ENCODE measurements at regions not wholly inside any gene's neighbourhood (a gene's known extent, or its start where the extent isn't known, plus 50 kb on each side); places are given as distances from the start of the nearest gene placed in this dataset.

DNA sequence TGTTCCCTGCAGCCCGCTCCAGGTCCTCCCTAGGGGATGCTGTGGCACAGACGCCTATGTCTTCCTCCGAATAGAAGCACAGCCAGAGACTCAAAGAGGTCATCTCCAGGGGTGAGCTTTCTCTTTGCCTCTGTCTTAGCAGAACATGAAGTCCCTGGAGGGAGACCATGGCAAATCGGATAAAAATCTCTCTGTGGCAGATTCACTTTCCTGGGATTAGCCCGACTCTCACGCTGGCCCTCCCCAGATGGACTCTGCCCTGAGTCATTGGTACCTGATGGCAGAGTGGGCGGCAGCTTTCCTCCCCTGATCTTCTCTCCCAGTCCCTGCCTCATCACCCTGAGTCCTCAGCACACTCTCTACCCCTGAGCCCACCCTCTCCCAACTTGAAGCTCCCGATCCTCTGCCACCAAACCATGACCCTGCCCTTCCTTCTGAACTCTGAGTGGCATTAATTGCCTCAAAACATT, 58.0 kb upstream of the CCDC167 start:
- Histone ChIP-seq H3K4me3 (ENCODE audit: low read length in 3 of 3) (no peak overlapping the region), H3K27ac (ENCODE audit: low read depth, low read length) (no peak overlapping the region), H3K27me3 (ENCODE audit: control insufficient read depth in 3 of 3, insufficient read depth in 3 of 3, low read length in 3 of 3) (peaks cover 26 to 30% (median 29%) of the 10 kb centered on the region in 3 donors), H3K9ac (ENCODE audit: low read depth in 1 of 3, low read length in 3 of 3) (no peak overlapping the region), H3K4me1 (ENCODE audit: control insufficient read depth in 3 of 3, insufficient read depth in 3 of 3, low read length in 3 of 3) (no peaks in the 10 kb centered on the region), H3K9me3 (ENCODE audit: control insufficient read depth in 3 of 3, low read length in 3 of 3) (no peaks in the 10 kb centered on the region), H3K36me3 (ENCODE audit: control insufficient read depth in 3 of 3, insufficient read depth in 3 of 3, low read length in 3 of 3) (no peaks in the 10 kb centered on the region)

GRCh38 chr6:37556881-37557644, 57.4 kb upstream of the CCDC167 start:
- no peak overlapping the region for H3K27ac ChIP-seq (ENCODE audit: low read depth, low read length)
- no peaks in the 10 kb centered on the region for H3K4me1 ChIP-seq (ENCODE audit: control insufficient read depth in 3 of 3, insufficient read depth in 3 of 3, low read length in 3 of 3)
- H3K9me3 ChIP-seq (ENCODE audit: control insufficient read depth in 3 of 3, low read length in 3 of 3), result no peaks in the 10 kb centered on the region
- no peak overlapping the region for H3K4me3 ChIP-seq (ENCODE audit: low read length in 3 of 3)
- H3K27me3 ChIP-seq (ENCODE audit: control insufficient read depth in 3 of 3, insufficient read depth in 3 of 3, low read length in 3 of 3), result peaks cover 26 to 30% (median 29%) of the 10 kb centered on the region in 3 donors
- no peak overlapping the region for H3K9ac ChIP-seq (ENCODE audit: low read depth in 1 of 3, low read length in 3 of 3)
- no peaks in the 10 kb centered on the region for H3K36me3 ChIP-seq (ENCODE audit: control insufficient read depth in 3 of 3, insufficient read depth in 3 of 3, low read length in 3 of 3)

GRCh38 chr6:37555040-37555781, 55.5 kb upstream of the CCDC167 start:
- H3K4me1 ChIP-seq (ENCODE audit: control insufficient read depth in 3 of 3, insufficient read depth in 3 of 3, low read length in 3 of 3), result no peaks in the 10 kb centered on the region
- H3K27ac ChIP-seq (ENCODE audit: low read depth, low read length), result no peak overlapping the region
- H3K4me3 ChIP-seq (ENCODE audit: low read length in 3 of 3), result no peak overlapping the region
- peaks cover 20 to 32% (median 32%) of the 10 kb centered on the region in 3 donors for H3K27me3 ChIP-seq (ENCODE audit: control insufficient read depth in 3 of 3, insufficient read depth in 3 of 3, low read length in 3 of 3)
- no peak overlapping the region for H3K9ac ChIP-seq (ENCODE audit: low read depth in 1 of 3, low read length in 3 of 3)
- no peaks in the 10 kb centered on the region for H3K9me3 ChIP-seq (ENCODE audit: control insufficient read depth in 3 of 3, low read length in 3 of 3)
- no peaks in the 10 kb centered on the region for H3K36me3 ChIP-seq (ENCODE audit: control insufficient read depth in 3 of 3, insufficient read depth in 3 of 3, low read length in 3 of 3)

- H3K27ac ChIP-seq (ENCODE audit: low read depth, low read length), result no peak overlapping the region
- H3K4me3 ChIP-seq (ENCODE audit: low read length in 3 of 3), result no peak overlapping the region
- H3K27me3 ChIP-seq (ENCODE audit: control insufficient read depth in 3 of 3, insufficient read depth in 3 of 3, low read length in 3 of 3), result peaks cover 13 to 36% (median 34%) of the 10 kb centered on the region in 3 donors
- no peaks in the 10 kb centered on the region for H3K9me3 ChIP-seq (ENCODE audit: control insufficient read depth in 3 of 3, low read length in 3 of 3)
- no peaks in the 10 kb centered on the region for H3K36me3 ChIP-seq (ENCODE audit: control insufficient read depth in 3 of 3, insufficient read depth in 3 of 3, low read length in 3 of 3)
- no peaks in the 10 kb centered on the region for H3K4me1 ChIP-seq (ENCODE audit: control insufficient read depth in 3 of 3, insufficient read depth in 3 of 3, low read length in 3 of 3)
- H3K9ac ChIP-seq (ENCODE audit: low read depth in 1 of 3, low read length in 3 of 3), result no peak overlapping the region
Observed at GRCh38 chr6:37554480-37554819, 54.8 kb upstream of the CCDC167 start.

- H3K4me3 ChIP-seq (ENCODE audit: low read length in 3 of 3), result no peak overlapping the region
- no peak overlapping the region for H3K27ac ChIP-seq (ENCODE audit: low read depth, low read length)
- no peak overlapping the region for H3K9ac ChIP-seq (ENCODE audit: low read depth in 1 of 3, low read length in 3 of 3)
- H3K27me3 ChIP-seq (ENCODE audit: control insufficient read depth in 3 of 3, insufficient read depth in 3 of 3, low read length in 3 of 3), result peaks cover 8 to 39% (median 29%) of the 10 kb centered on the region in 3 donors
- H3K9me3 ChIP-seq (ENCODE audit: control insufficient read depth in 3 of 3, low read length in 3 of 3), result no peaks in the 10 kb centered on the region
- no peaks in the 10 kb centered on the region for H3K36me3 ChIP-seq (ENCODE audit: control insufficient read depth in 3 of 3, insufficient read depth in 3 of 3, low read length in 3 of 3)
- peaks cover 0 to 5% (median 4%) of the 10 kb centered on the region in 3 donors for H3K4me1 ChIP-seq (ENCODE audit: control insufficient read depth in 3 of 3, insufficient read depth in 3 of 3, low read length in 3 of 3)
Observed at GRCh38 chr6:37552267-37552666, 52.6 kb upstream of the CCDC167 start.

DNA sequence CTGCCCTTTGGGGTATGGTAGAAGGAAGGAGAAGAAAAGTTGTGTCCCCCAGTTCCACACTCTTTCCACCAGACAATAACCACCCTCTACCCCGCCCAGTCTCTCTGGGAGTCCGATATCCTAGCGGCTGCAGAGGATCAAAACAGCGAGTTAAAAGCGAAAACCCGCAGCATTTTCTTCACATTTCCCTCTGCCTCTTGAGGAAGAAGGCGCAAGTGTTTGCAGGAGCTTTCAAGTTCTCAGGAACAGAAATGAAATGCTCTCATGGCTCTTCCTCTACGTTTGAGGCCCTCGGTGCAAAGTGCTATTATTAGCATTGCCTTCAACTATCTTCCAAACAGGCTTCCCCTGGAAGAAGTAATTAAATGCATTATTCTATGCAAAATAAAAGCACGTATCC, 52.2 kb upstream of the CCDC167 start:
- no peak overlapping the region for H3K9ac ChIP-seq (ENCODE audit: low read depth in 1 of 3, low read length in 3 of 3)
- H3K9me3 ChIP-seq (ENCODE audit: control insufficient read depth in 3 of 3, low read length in 3 of 3), result no peaks in the 10 kb centered on the region
- H3K27ac ChIP-seq (ENCODE audit: low read depth, low read length), result no peak overlapping the region
- peaks cover 0 to 5% (median 4%) of the 10 kb centered on the region in 3 donors for H3K4me1 ChIP-seq (ENCODE audit: control insufficient read depth in 3 of 3, insufficient read depth in 3 of 3, low read length in 3 of 3)
- H3K27me3 ChIP-seq (ENCODE audit: control insufficient read depth in 3 of 3, insufficient read depth in 3 of 3, low read length in 3 of 3), result peaks cover 8 to 37% (median 26%) of the 10 kb centered on the region in 3 donors
- H3K4me3 ChIP-seq (ENCODE audit: low read length in 3 of 3), result no peak overlapping the region
- H3K36me3 ChIP-seq (ENCODE audit: control insufficient read depth in 3 of 3, insufficient read depth in 3 of 3, low read length in 3 of 3), result no peaks in the 10 kb centered on the region

GRCh38 chr6:37551446-37551845, 51.8 kb upstream of the CCDC167 start:
- Histone ChIP-seq H3K27ac (ENCODE audit: low read depth, low read length) (no peak overlapping the region), H3K9me3 (ENCODE audit: control insufficient read depth in 3 of 3, low read length in 3 of 3) (no peaks in the 10 kb centered on the region), H3K36me3 (ENCODE audit: control insufficient read depth in 3 of 3, insufficient read depth in 3 of 3, low read length in 3 of 3) (no peaks in the 10 kb centered on the region), H3K4me3 (ENCODE audit: low read length in 3 of 3) (no peak overlapping the region), H3K4me1 (ENCODE audit: control insufficient read depth in 3 of 3, insufficient read depth in 3 of 3, low read length in 3 of 3) (peaks cover 0 to 5% (median 4%) of the 10 kb centered on the region in 3 donors), H3K27me3 (ENCODE audit: control insufficient read depth in 3 of 3, insufficient read depth in 3 of 3, low read length in 3 of 3) (peaks cover 8 to 37% (median 25%) of the 10 kb centered on the region in 3 donors), H3K9ac (ENCODE audit: low read depth in 1 of 3, low read length in 3 of 3) (no peak overlapping the region)

GRCh38 chr6:37551002-37551401, 51.3 kb upstream of the CCDC167 start:
- Histone ChIP-seq H3K9me3 (ENCODE audit: control insufficient read depth in 3 of 3, low read length in 3 of 3) (no peaks in the 10 kb centered on the region), H3K27ac (ENCODE audit: low read depth, low read length) (no peak overlapping the region), H3K4me1 (ENCODE audit: control insufficient read depth in 3 of 3, insufficient read depth in 3 of 3, low read length in 3 of 3) (peaks cover 0 to 5% (median 4%) of the 10 kb centered on the region in 3 donors), H3K4me3 (ENCODE audit: low read length in 3 of 3) (no peak overlapping the region), H3K27me3 (ENCODE audit: control insufficient read depth in 3 of 3, insufficient read depth in 3 of 3, low read length in 3 of 3) (peaks cover 8 to 37% (median 25%) of the 10 kb centered on the region in 3 donors), H3K36me3 (ENCODE audit: control insufficient read depth in 3 of 3, insufficient read depth in 3 of 3, low read length in 3 of 3) (no peaks in the 10 kb centered on the region), H3K9ac (ENCODE audit: low read depth in 1 of 3, low read length in 3 of 3) (no peak overlapping the region)

GRCh38 chr6:37550191-37550831, 50.6 kb upstream of the CCDC167 start:
- no peak overlapping the region for H3K27ac ChIP-seq (ENCODE audit: low read depth, low read length)
- no peak overlapping the region for H3K9ac ChIP-seq (ENCODE audit: low read depth in 1 of 3, low read length in 3 of 3)
- peaks cover 8 to 34% (median 20%) of the 10 kb centered on the region in 3 donors for H3K27me3 ChIP-seq (ENCODE audit: control insufficient read depth in 3 of 3, insufficient read depth in 3 of 3, low read length in 3 of 3)
- H3K9me3 ChIP-seq (ENCODE audit: control insufficient read depth in 3 of 3, low read length in 3 of 3), result no peaks in the 10 kb centered on the region
- H3K4me1 ChIP-seq (ENCODE audit: control insufficient read depth in 3 of 3, insufficient read depth in 3 of 3, low read length in 3 of 3), result peaks cover 0 to 5% (median 4%) of the 10 kb centered on the region in 3 donors
- H3K36me3 ChIP-seq (ENCODE audit: control insufficient read depth in 3 of 3, insufficient read depth in 3 of 3, low read length in 3 of 3), result no peaks in the 10 kb centered on the region
- no peak overlapping the region for H3K4me3 ChIP-seq (ENCODE audit: low read length in 3 of 3)

Data from skeletal muscle tissue (tissue), 3 donors.